Stomach smooth muscle (tissue), 2 donors: ENCODE measurements at regions not wholly inside any gene's neighbourhood (a gene's known extent, or its start where the extent isn't known, plus 50 kb on each side); places are given as distances from the start of the nearest gene placed in this dataset.
"Not testable (repeated sequence)": the region's sequence is repeated elsewhere in the genome, so short reads cannot be mapped to it uniquely, and the experiment has no call there.

Source experiments
- H3K27ac ChIP-seq: one replicate; pipeline ENCODE4 v1.7.0; 2013; ENCODE audit warnings: mild to moderate bottlenecking, low read length, inconsistent platforms
- H3K27me3 ChIP-seq, 2 donors: one replicate each; pipeline ENCODE4 v1.7.0; 2013; ENCODE audit warnings: low read length in 2 of 2; ENCODE audit not compliant: insufficient read depth in 2 of 2, control insufficient read depth in 1 of 2
- H3K36me3 ChIP-seq, 2 donors: one replicate each; pipeline ENCODE4 v1.7.0; 2013; ENCODE audit warnings: low read length in 2 of 2; ENCODE audit not compliant: control insufficient read depth in 2 of 2, insufficient read depth in 2 of 2
- H3K4me1 ChIP-seq: one replicate; pipeline ENCODE4 v1.7.0; 2013; ENCODE audit warnings: low read length; ENCODE audit not compliant: control insufficient read depth, insufficient read depth
- H3K4me3 ChIP-seq, 2 donors: one replicate each; pipeline ENCODE4 v1.7.0; 2013; ENCODE audit warnings: low read length in 2 of 2
- H3K9ac ChIP-seq, 2 donors: one replicate each; pipeline ENCODE4 v1.7.0; 2013; ENCODE audit warnings: low read length in 2 of 2, mild to moderate bottlenecking in 1 of 2
- H3K9me3 ChIP-seq, 2 donors: one replicate each; pipeline ENCODE4 v1.7.0; 2013; ENCODE audit warnings: low read length in 2 of 2; ENCODE audit not compliant: control insufficient read depth in 2 of 2
- donor health status: healthy.
- donor health status: Pancreatic carcinoma.

GRCh38 chr10:2049560-2049959, 312.2 kb upstream of the ADARB2 start:
- H3K9me3 ChIP-seq, result no peaks in the 10 kb centered on the region

DNA sequence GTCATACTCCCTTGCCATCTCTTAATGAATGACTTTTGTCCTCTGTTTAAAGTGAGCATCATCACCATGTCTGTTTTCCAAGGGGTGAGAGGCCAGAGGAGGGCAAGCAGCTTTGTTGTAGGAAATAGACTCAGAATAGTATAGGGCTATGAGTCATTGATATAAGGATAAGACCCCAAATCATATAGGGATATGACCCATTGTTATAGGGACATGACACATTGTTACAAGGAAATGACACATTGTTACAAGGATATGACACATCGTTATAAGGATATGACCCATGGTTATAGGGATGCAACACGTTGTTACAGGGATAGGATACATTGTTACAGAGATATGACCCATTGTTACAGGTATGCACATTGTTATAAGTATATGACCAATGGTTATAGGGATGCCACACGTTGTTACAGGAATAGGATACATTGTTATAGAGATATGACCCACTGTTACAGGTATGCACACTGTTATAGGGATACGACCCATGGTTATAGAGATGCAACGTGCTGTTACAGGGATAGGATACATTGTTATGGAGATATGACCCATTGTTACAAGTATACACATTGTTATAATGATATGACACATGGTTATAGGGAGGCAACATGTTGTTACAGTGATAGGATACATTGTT, 311.1 kb upstream of the ADARB2 start:
- Histone ChIP-seq H3K4me1 (no peaks in the 10 kb centered on the region), H3K9me3 (no peaks in the 10 kb centered on the region), H3K4me3 (no peak overlapping the region), H3K9ac (no peak overlapping the region), H3K27me3 (peaks cover 0 to 2% of the 10 kb centered on the region in 2 donors), H3K27ac (no peak overlapping the region), H3K36me3 (no peaks in the 10 kb centered on the region)

More at GRCh38 chr10:2049560-2049959, 312.2 kb upstream of the ADARB2 start:
- Histone ChIP-seq H3K9ac (no peak overlapping the region), H3K27ac (no peak overlapping the region), H3K4me3 (no peak overlapping the region), H3K27me3 (no peaks in the 10 kb centered on the region), H3K4me1 (no peaks in the 10 kb centered on the region), H3K36me3 (no peaks in the 10 kb centered on the region)

- no peak overlapping the region for H3K9ac ChIP-seq
- no peak overlapping the region for H3K27ac ChIP-seq
- H3K4me1 ChIP-seq, result no peaks in the 10 kb centered on the region
- no peaks in the 10 kb centered on the region for H3K9me3 ChIP-seq
- no peak overlapping the region for H3K4me3 ChIP-seq
- H3K27me3 ChIP-seq, result peaks cover 0 to 2% of the 10 kb centered on the region in 2 donors
- no peaks in the 10 kb centered on the region for H3K36me3 ChIP-seq
Observed at GRCh38 chr10:2047679-2048078, 310.4 kb upstream of the ADARB2 start.

DNA sequence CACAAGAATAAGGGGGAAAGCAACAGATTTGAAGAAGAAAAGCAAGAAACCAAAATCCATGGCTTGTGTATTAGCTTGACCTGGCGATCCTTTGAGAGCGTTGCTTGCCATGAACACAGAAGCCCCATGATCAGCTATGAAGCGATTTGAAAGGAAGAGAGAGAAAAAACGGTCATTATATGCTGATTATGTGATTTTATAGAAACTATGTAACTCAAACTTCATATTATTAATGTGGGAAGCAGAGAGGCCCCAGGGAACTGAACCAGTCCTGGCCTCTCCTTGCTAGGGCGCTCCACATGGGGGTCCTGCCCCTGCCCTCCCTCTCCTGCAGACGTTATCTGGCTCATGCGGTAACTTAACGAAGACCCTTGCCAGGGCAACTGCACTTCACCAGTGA, 306.1 kb upstream of the ADARB2 start:
- no peaks in the 10 kb centered on the region for H3K4me1 ChIP-seq
- H3K36me3 ChIP-seq, result no peaks in the 10 kb centered on the region
- H3K4me3 ChIP-seq, result no peak overlapping the region
- no peak overlapping the region for H3K9ac ChIP-seq
- no peak overlapping the region for H3K27ac ChIP-seq
- peaks cover 0 to 2% of the 10 kb centered on the region in 2 donors for H3K27me3 ChIP-seq
- no peaks in the 10 kb centered on the region for H3K9me3 ChIP-seq

DNA sequence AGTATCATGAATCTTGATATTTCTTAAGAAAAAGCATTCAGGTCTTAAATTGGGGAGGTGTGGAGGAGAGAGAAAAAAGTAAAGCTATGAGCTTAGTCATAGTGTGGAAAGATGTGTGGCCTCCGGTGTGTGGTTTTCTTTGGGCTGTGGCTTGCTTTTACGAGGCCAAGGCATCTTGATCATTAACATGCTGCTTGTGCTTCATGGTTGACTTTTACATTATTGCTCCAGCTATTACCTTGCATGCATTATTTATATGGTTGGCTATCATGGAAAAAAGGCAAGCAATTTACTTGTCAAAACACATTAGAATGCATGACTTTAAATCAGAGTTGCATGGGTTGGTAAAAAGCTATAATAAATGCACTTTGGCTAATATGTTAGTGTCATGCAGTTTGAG, 300.7 kb upstream of the ADARB2 start:
- Histone ChIP-seq H3K9me3 (peaks cover 0 to 5% of the 10 kb centered on the region in 2 donors), H3K9ac (no peak overlapping the region), H3K27me3 (no peaks in the 10 kb centered on the region), H3K36me3 (no peaks in the 10 kb centered on the region), H3K4me3 (no peak overlapping the region), H3K4me1 (no peaks in the 10 kb centered on the region), H3K27ac (no peak overlapping the region)

DNA sequence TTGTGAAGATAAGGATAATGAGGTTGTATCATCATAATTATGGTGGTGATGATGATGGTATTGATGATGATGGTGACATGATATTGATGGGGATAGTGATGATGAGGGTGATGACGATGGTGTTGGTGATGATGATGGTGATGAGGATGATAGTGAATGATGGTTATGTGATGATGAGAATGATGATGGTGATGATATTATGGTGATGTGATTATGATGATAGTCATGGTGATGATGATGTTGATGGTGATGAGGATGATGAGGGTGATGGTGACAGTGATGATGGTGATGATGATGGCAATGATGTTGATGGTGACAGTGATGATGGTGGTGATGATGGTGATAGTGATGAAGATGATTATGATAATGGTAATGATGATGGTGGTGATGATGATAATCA, 299.9 kb upstream of the ADARB2 start:
- Histone ChIP-seq H3K4me1 (no peaks in the 10 kb centered on the region), H3K27ac (no peak overlapping the region), H3K4me3 (no peak overlapping the region), H3K9me3 (peaks cover 0 to 5% of the 10 kb centered on the region in 2 donors), H3K36me3 (no peaks in the 10 kb centered on the region), H3K9ac (no peak overlapping the region), H3K27me3 (no peaks in the 10 kb centered on the region)

- Histone ChIP-seq H3K27ac (no peak overlapping the region), H3K36me3 (no peaks in the 10 kb centered on the region), H3K9ac (no peak overlapping the region), H3K9me3 (peaks cover 0 to 5% of the 10 kb centered on the region in 2 donors), H3K4me1 (no peaks in the 10 kb centered on the region), H3K4me3 (no peak overlapping the region), H3K27me3 (no peaks in the 10 kb centered on the region)
Observed at GRCh38 chr10:2036209-2036608, 298.9 kb upstream of the ADARB2 start.

- Histone ChIP-seq H3K4me1 (no peaks in the 10 kb centered on the region), H3K27ac (no peak overlapping the region), H3K9ac (no peak overlapping the region), H3K27me3 (no peaks in the 10 kb centered on the region), H3K9me3 (peaks cover 0 to under 1% of the 10 kb centered on the region in 2 donors), H3K4me3 (no peak overlapping the region), H3K36me3 (no peaks in the 10 kb centered on the region)
Observed at GRCh38 chr10:2030046-2030445, 292.7 kb upstream of the ADARB2 start.

- H3K9me3 ChIP-seq, result no peaks in the 10 kb centered on the region
- H3K27ac ChIP-seq, result no peak overlapping the region
- H3K9ac ChIP-seq, result no peak overlapping the region
- H3K4me3 ChIP-seq, result no peak overlapping the region
- no peaks in the 10 kb centered on the region for H3K4me1 ChIP-seq
- H3K36me3 ChIP-seq, result no peaks in the 10 kb centered on the region
- H3K27me3 ChIP-seq, result no peaks in the 10 kb centered on the region
Observed at GRCh38 chr10:2026936-2027335, 289.6 kb upstream of the ADARB2 start.

- not testable (repeated sequence) for H3K27ac ChIP-seq, H3K36me3 ChIP-seq, H3K9ac ChIP-seq, H3K4me3 ChIP-seq, H3K4me1 ChIP-seq, H3K9me3 ChIP-seq, H3K27me3 ChIP-seq
Observed at GRCh38 chr10:2024750-2025149, 287.4 kb upstream of the ADARB2 start.

GRCh38 chr10:2023687-2024086, 286.4 kb upstream of the ADARB2 start:
- H3K4me3 ChIP-seq, result no peak overlapping the region
- H3K27me3 ChIP-seq, result peaks cover 0 to 2% of the 10 kb centered on the region in 2 donors
- H3K4me1 ChIP-seq, result no peaks in the 10 kb centered on the region
- no peak overlapping the region for H3K27ac ChIP-seq
- peaks cover 0 to 3% of the 10 kb centered on the region in 2 donors for H3K9me3 ChIP-seq
- H3K9ac ChIP-seq, result no peak overlapping the region
- H3K36me3 ChIP-seq, result no peaks in the 10 kb centered on the region
